Right lobe of liver (tissue), 4 donors: ENCODE measurements at regions not wholly inside any gene's neighbourhood (a gene's known extent, or its start where the extent isn't known, plus 50 kb on each side); places are given as distances from the start of the nearest gene placed in this dataset.

Experiments used
- CTCF ChIP-seq, 4 donors: fragments of 200-600 bp in 3 of 4; fragments of 450-650 bp in 1 of 4; IDR thresholded peaks; one replicate each; pipeline versions ENCODE4 v1.5.1 to v1.8.0; 2016 to 2022; ENCODE audit warnings: antibody characterized with exemption in 4 of 4, mild to moderate bottlenecking in 2 of 4
- POLR2A ChIP-seq: fragments of 450-650 bp; IDR thresholded peaks from one replicate; pipeline ENCODE4 v1.6.1; 2017; ENCODE audit warnings: antibody characterized with exemption, mild to moderate bottlenecking
- donor health status: DM: no; HTN: no; CAD: no.
- donor health status: DM: no; HTN: no; CAD: no.
- donor health status: DM: no; HTN: yes; CAD: no.

DNA sequence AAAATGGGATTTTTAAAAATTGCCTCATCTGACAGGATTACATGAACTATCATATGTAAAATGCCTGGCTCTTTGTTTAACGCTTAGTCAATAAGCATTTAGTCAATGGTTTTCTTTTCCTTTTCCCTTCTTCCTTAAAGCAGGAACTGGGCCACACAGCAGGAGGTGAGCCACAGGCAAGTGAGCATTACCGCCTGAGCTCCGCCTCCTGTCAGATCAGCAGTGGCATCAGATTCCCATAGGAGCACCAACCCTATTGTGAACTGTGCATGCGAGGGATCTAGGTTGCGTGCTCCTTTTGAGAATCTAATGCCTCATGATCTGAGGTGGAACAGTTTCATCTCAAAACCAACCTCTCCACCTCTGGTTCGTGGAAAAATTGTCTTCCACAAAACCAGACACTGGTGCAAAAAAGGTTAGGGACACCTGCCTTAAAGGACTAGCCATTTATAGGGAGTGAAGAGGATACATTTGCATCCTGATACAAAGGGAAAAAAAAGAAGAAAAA is 306.1 kb downstream of the FBXW7 start:
- TF ChIP-seq CTCF (IDR thresholded peaks at IDR 0.05) (no peak), POLR2A (no peak)
